C4-2B (cell line): ENCODE measurements at regions not wholly inside any gene's neighbourhood (a gene's known extent, or its start where the extent isn't known, plus 50 kb on each side); places are given as distances from the start of the nearest gene placed in this dataset.
A peak's percentile ranks its signal among the peaks of the same experiment; 100 is the strongest.
"Not testable (repeated sequence)": the region's sequence is repeated elsewhere in the genome, so short reads cannot be mapped to it uniquely, and the experiment has no call there.

Experiments
- H3K27ac ChIP-seq: fragments of 450-650 bp; 2 replicates; pipeline ENCODE4 v1.5.1; 2017
- ZFX ChIP-seq: fragments of 450-650 bp; IDR thresholded peaks from 2 replicates; pipeline ENCODE4 v1.6.1; 2017
- TF ChIP-seq, protein P1 (sequence below): fragments of 450-650 bp; conservative IDR thresholded peaks from 2 replicates; pipeline ENCODE4 v1.5.1; 2017; ENCODE audit warnings: mild to moderate bottlenecking

DNA sequence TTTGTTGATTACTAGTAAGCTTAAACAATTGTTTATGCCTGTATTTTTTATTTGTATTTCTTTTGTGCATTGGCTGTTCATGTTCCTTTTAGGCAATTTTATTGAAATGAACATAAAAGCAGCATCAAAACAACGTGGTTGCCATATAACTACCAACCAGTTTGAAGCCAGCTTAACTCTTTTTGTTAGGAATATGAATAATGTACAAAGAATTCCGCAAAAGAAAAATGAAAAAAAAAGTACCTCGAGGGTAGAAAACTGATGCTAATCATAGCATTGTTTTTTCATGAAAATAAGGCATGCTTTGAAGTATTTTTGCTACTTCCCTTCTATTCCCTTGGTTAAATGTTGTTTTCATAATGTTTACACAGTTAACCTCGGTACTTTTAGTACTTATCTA lies 1024.0 kb upstream of the SLIT2 start:
- TF ChIP-seq, protein P1, sequence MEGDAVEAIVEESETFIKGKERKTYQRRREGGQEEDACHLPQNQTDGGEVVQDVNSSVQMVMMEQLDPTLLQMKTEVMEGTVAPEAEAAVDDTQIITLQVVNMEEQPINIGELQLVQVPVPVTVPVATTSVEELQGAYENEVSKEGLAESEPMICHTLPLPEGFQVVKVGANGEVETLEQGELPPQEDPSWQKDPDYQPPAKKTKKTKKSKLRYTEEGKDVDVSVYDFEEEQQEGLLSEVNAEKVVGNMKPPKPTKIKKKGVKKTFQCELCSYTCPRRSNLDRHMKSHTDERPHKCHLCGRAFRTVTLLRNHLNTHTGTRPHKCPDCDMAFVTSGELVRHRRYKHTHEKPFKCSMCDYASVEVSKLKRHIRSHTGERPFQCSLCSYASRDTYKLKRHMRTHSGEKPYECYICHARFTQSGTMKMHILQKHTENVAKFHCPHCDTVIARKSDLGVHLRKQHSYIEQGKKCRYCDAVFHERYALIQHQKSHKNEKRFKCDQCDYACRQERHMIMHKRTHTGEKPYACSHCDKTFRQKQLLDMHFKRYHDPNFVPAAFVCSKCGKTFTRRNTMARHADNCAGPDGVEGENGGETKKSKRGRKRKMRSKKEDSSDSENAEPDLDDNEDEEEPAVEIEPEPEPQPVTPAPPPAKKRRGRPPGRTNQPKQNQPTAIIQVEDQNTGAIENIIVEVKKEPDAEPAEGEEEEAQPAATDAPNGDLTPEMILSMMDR, result no peak
- TF ChIP-seq ZFX, result no peak
- no peak overlapping the region for H3K27ac ChIP-seq

GRCh38 chr4:19224820-19225219 lies 1026.9 kb upstream of the SLIT2 start:
- H3K27ac ChIP-seq, result no peak overlapping the region
- no peak for TF ChIP-seq ZFX
- TF ChIP-seq, protein P1, result peak; percentile 47

DNA sequence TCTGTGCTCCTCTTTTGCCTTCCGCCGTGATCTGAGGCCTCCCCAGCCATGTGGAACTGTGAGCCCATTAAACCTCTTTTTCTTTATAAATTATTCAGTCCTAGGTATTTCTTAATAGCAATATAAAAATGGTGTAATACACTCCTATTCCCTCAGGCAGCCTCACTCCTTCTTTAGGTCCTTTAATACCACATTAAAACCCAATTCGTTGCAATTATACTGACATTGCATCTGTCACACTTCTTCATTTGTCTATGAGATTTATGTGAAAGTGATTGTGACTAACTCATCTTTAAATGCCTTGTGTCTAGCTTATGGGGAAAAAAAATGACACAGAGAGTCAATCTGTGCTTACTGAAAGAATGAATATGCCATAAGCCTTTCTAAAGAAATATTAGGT lies 1035.2 kb upstream of the SLIT2 start:
- TF ChIP-seq ZFX, result no peak
- TF ChIP-seq, protein P1, result no peak

GRCh38 chr4:19214591-19215186 lies 1037.0 kb upstream of the SLIT2 start:
- H3K27ac ChIP-seq, result no peak overlapping the region
- TF ChIP-seq, protein P1, result no peak
- TF ChIP-seq ZFX, result no peak

More for the DNA sequence above, 1035.2 kb upstream of the SLIT2 start:
- no peak overlapping the region for H3K27ac ChIP-seq

- H3K27ac ChIP-seq, result no peak overlapping the region
- TF ChIP-seq, protein P1, result no peak
- no peak for TF ChIP-seq ZFX
Measured at GRCh38 chr4:19213388-19213787, 1038.3 kb upstream of the SLIT2 start.

DNA sequence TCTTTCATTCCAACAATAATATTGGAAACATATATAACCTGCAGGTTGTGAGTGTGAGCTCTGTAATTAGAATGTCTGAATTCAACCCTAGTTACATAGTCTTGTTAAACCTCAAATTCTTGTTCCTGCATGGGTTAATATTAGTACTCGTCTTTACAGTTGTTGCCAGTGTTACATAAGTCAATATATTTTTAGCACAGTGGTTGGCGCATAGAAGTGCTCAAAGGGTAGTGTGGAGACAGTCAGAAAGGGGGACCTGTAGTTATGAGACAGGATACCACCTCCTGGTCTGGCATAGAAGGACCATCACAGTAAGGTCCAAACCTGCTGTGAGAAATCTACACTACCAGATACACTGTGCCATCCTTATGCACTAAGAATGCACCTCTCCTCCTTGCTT lies 1045.9 kb upstream of the SLIT2 start:
- TF ChIP-seq, protein P1, result no peak
- no peak for TF ChIP-seq ZFX

DNA sequence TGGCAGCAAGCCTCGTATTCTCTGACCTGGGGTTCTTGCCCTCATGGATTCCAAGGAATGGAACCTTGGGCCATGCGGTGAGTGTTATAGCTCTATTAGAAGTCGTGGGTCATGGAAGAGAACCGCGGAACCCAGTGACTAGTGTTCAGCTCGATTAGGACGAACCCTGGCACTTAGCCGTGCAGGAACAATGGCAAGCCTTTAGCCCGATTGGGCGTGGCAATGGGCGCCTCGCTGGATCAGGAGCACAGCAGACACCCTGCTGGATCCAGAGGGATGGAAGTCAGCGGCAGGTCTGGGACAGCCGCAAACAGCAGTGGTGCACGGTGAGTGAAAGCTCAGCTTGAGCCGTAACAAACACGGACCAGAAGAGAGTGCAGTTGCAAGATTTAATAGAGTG lies 1053.9 kb upstream of the SLIT2 start:
- not testable (repeated sequence) for H3K27ac ChIP-seq

More for the DNA sequence above, 1045.9 kb upstream of the SLIT2 start:
- no peak overlapping the region for H3K27ac ChIP-seq

DNA sequence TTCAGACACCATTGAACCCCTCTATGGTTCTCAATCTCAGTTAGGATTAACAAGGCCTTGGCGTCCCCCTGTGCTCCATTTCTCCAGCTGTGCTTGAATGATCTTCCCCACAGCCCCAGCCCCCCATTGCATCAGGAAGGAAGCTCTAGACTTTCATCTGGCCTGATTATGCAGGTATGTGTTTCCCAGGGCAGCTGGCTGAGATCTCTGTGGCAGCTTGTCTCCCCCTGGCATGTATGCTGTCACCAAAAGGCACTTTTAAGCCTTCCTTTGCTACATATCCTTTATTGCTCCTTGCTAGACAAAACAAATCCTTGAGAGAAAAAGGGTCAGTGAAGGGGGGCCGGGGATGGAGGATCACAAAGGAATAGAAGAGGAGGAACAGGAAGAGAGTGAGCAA lies 1056.0 kb upstream of the SLIT2 start:
- TF ChIP-seq, protein P1, result no peak
- TF ChIP-seq ZFX, result no peak
- no peak overlapping the region for H3K27ac ChIP-seq
